Common myeloid progenitor, CD34-positive (primary cell): ENCODE measurements at regions not wholly inside any gene's neighbourhood (a gene's known extent, or its start where the extent isn't known, plus 50 kb on each side); places are given as distances from the start of the nearest gene placed in this dataset.

Experiments used
- CTCF ChIA-PET: fragments of 350-600 bp; sonication (Branson Sonifier 250); formaldehyde crosslinking; loops from one replicate; lab custom pipeline; 2021; ENCODE audit warnings: antibody characterized with exemption; lab: Charles Lee
- POLR2A ChIA-PET: fragments of 350-600 bp; sonication (Branson Sonifier 250); formaldehyde crosslinking; loops from one replicate; lab custom pipeline; 2021; ENCODE audit warnings: antibody characterized with exemption; lab: Charles Lee
- DNase-seq, 3 donors: peaks; one replicate each; pipeline versions ENCODE4 v3.0.0 to v3.0.0-alpha.2; 2013
- H3K27ac ChIP-seq, 2 experiments: 1 replicate in 1 of 2; 2 replicates in 1 of 2; pipeline ENCODE4 v1.7.0; 2013; ENCODE audit warnings: inconsistent platforms in 2 of 2, low read length in 2 of 2, mild to moderate bottlenecking in 2 of 2, low read depth in 1 of 2, moderate library complexity in 1 of 2; ENCODE audit not compliant: severe bottlenecking in 2 of 2, insufficient read depth in 1 of 2, poor library complexity in 1 of 2
- H3K27me3 ChIP-seq, 5 experiments: replicated peaks in 2 of 5; 1 replicate in 3 of 5; 2 replicates in 2 of 5; pipeline versions ENCODE4 v1.6.1 to v1.7.0; 2013; ENCODE audit warnings: low read length in 4 of 5, mild to moderate bottlenecking in 2 of 5, moderate library complexity in 2 of 5, inconsistent platforms in 1 of 5; ENCODE audit not compliant: insufficient read depth in 5 of 5, control insufficient read depth in 4 of 5
- H3K36me3 ChIP-seq, 4 experiments: 1 replicate in 2 of 4; 2 replicates in 2 of 4; pipeline versions ENCODE4 v1.6.1 to v1.7.0; 2013; ENCODE audit warnings: low read length in 3 of 4, control low read depth in 1 of 4, mild to moderate bottlenecking in 1 of 4; ENCODE audit not compliant: control insufficient read depth in 4 of 4, insufficient read depth in 4 of 4
- H3K4me1 ChIP-seq, 4 experiments: 1 replicate in 3 of 4; 2 replicates in 1 of 4; pipeline versions ENCODE4 v1.6.1 to v1.7.1; 2013; ENCODE audit warnings: low read length in 3 of 4, mild to moderate bottlenecking in 3 of 4, control low read depth in 1 of 4, inconsistent platforms in 1 of 4, moderate library complexity in 1 of 4; ENCODE audit not compliant: control insufficient read depth in 4 of 4, insufficient read depth in 4 of 4; ENCODE audit errors: control extremely low read depth in 1 of 4
- H3K4me3 ChIP-seq, 7 experiments: 1 replicate in 4 of 7; 2 replicates in 3 of 7; pipeline versions ENCODE4 v1.5.1 to v1.7.0; 2013; ENCODE audit warnings: mild to moderate bottlenecking in 7 of 7, low read length in 6 of 7, moderate library complexity in 6 of 7, inconsistent platforms in 2 of 7, low read depth in 2 of 7, control low read depth in 1 of 7; ENCODE audit not compliant: insufficient read depth in 4 of 7, control insufficient read depth in 1 of 7; ENCODE audit errors: extremely low read depth in 1 of 7
- H3K9me3 ChIP-seq, 5 experiments: 1 replicate in 4 of 5; 2 replicates in 1 of 5; pipeline versions ENCODE4 v1.6.1 to v1.7.1; 2013; ENCODE audit warnings: low read length in 4 of 5, mild to moderate bottlenecking in 2 of 5, inconsistent platforms in 1 of 5, low read depth in 1 of 5, moderate library complexity in 1 of 5; ENCODE audit not compliant: control insufficient read depth in 4 of 5, insufficient read depth in 2 of 5; ENCODE audit errors: control extremely low read depth in 1 of 5
- WGBS: methylation state at CpG from one replicate; pipeline ENCODE4 v1.1.5; 2013; ENCODE audit not compliant: insufficient coverage; 5-methylcytosine and 5-hydroxymethylcytosine counted together

DNA sequence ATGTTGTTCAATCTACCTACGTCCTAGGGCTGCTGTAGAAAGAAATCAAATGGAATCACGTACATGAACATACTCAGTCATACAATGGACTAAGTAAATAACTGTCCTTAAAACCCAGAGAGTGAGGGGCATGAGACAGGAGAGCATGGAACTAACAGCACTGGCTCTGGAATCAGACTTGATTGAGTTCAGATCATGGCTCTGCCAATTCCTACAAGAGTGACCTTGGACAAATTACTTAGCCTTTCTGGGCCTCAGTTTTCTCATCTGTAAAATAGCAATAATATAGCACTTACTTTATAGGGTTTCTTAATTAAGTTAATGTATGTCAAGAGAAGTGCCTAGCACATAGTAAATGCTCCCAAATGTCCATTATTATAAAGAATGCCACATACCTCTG is 106.8 kb downstream of the HNRNPLL start:
- H3K9me3 ChIP-seq: no peaks in the 10 kb centered on the region
- no peak overlapping the region for H3K27ac ChIP-seq
- no peaks in the 10 kb centered on the region for H3K27me3 ChIP-seq
- no peaks in the 10 kb centered on the region for H3K4me1 ChIP-seq
- no peak for DNase-seq
- 100% methylated on average over 1 of the region's 2 CpGs for WGBS
- ChIA-PET CTCF (no interaction called here), POLR2A (no interaction called here)
- no peak overlapping the region for H3K4me3 ChIP-seq
- H3K36me3 ChIP-seq: no peaks in the 10 kb centered on the region

DNA sequence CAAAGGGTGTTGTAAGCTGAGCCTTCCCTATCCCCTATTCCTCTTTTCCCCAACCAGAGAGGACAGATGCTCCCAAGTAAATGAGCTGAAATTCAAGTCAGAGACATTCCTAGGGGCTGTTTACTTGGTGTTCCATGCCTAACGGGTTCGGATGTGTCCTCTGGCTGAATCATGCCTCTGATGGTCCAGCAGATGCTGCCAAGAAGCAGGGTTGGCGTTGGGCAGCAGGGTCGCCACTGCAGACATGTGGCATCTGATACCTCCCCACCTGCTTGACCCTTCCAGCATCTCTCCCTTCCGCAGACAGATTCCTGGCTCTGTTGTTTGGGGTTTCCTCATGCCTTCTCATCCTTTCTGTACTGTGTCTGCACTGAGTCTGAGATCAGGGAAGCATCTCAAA is 108.3 kb downstream of the HNRNPLL start:
- CTCF ChIA-PET: interaction anchor here (0.9 to 1.7 kb wide), 4 partner anchors 14 to 178 kb away, joined by 3 to 6 read pairs (median 4); no protein-coding TSS in a partner anchor

GRCh38 chr2:38492042-38492615 is 110.6 kb downstream of the HNRNPLL start:
- H3K4me3 ChIP-seq: no peak overlapping the region
- CTCF ChIA-PET: no interaction called here
- WGBS: 100% methylated on average over 3 of the region's 3 CpGs
- H3K4me1 ChIP-seq: no peaks in the 10 kb centered on the region
- no peaks in the 10 kb centered on the region for H3K36me3 ChIP-seq
- H3K27me3 ChIP-seq: no peaks in the 10 kb centered on the region
- no peak overlapping the region for H3K27ac ChIP-seq
- H3K9me3 ChIP-seq: no peaks in the 10 kb centered on the region
- no peak for DNase-seq
- POLR2A ChIA-PET: no interaction called here

More for the DNA sequence above, 108.3 kb downstream of the HNRNPLL start:
- POLR2A ChIA-PET: no interaction called here
- Histone ChIP-seq H3K4me3 (no peak overlapping the region), H3K4me1 (no peaks in the 10 kb centered on the region), H3K27ac (no peak overlapping the region), H3K9me3 (no peaks in the 10 kb centered on the region), H3K27me3 (no peaks in the 10 kb centered on the region), H3K36me3 (no peaks in the 10 kb centered on the region)
- WGBS: 92% methylated on average over 4 of the region's 5 CpGs
- DNase-seq: no peak

DNA sequence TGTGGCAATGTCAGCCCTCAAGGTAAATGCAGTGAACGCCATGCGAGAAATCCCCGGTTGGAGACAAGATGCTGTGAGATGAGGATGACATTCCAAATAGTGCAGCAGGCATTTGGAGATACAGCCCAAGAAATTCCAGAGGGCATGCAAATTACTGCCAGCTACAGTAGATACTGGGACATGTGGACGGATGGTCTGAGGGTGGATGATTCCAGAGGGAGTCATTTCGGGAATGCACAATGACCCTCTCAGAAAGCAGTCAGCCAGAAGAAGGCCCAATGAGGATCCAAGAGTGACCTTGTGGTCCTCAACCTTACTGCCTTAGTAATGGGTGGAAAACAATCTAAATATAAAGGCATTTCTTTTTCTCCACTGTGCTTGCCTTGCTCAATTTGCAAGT is 111.3 kb downstream of the HNRNPLL start:
- CTCF ChIA-PET: no interaction called here
- WGBS: 100% methylated on average over 5 of the region's 5 CpGs
- no peaks in the 10 kb centered on the region for H3K36me3 ChIP-seq
- DNase-seq: no peak
- POLR2A ChIA-PET: no interaction called here
- H3K27me3 ChIP-seq: no peaks in the 10 kb centered on the region
- H3K4me1 ChIP-seq: no peaks in the 10 kb centered on the region
- no peak overlapping the region for H3K4me3 ChIP-seq
- no peak overlapping the region for H3K27ac ChIP-seq
- H3K9me3 ChIP-seq: no peaks in the 10 kb centered on the region

- ChIA-PET CTCF (interaction anchor here (1.0 to 1.7 kb wide), 2 partner anchors 22 to 41 kb away, joined by 3 to 5 read pairs; no protein-coding TSS in a partner anchor), POLR2A (no interaction called here)
- Histone ChIP-seq H3K9me3 (no peaks in the 10 kb centered on the region), H3K27me3 (no peaks in the 10 kb centered on the region), H3K27ac (no peak overlapping the region), H3K4me1 (no peaks in the 10 kb centered on the region), H3K36me3 (no peaks in the 10 kb centered on the region), H3K4me3 (no peak overlapping the region)
- no peak for DNase-seq
Observed at GRCh38 chr2:38489846-38490245, 112.8 kb upstream of the ATL2 start.

- ChIA-PET POLR2A (no interaction called here), CTCF (no interaction called here)
- no peaks in the 10 kb centered on the region for H3K4me1 ChIP-seq
- DNase-seq: no peak
- no peak overlapping the region for H3K4me3 ChIP-seq
- H3K36me3 ChIP-seq: no peaks in the 10 kb centered on the region
- 94% methylated on average over 7 of the region's 10 CpGs for WGBS
- no peak overlapping the region for H3K27ac ChIP-seq
- H3K9me3 ChIP-seq: no peaks in the 10 kb centered on the region
- no peaks in the 10 kb centered on the region for H3K27me3 ChIP-seq
Observed at GRCh38 chr2:38487852-38488251, 110.8 kb upstream of the ATL2 start.

GRCh38 chr2:38486213-38487026 is 109.3 kb upstream of the ATL2 start:
- POLR2A ChIA-PET: no interaction called here
- no peaks in the 10 kb centered on the region for H3K9me3 ChIP-seq
- H3K27ac ChIP-seq: no peak overlapping the region
- H3K4me3 ChIP-seq: no peak overlapping the region
- H3K4me1 ChIP-seq: no peaks in the 10 kb centered on the region
- no peaks in the 10 kb centered on the region for H3K36me3 ChIP-seq
- no peak for DNase-seq
- WGBS: 98% methylated on average over 6 of the region's 11 CpGs
- CTCF ChIA-PET: no interaction called here
- H3K27me3 ChIP-seq: no peaks in the 10 kb centered on the region
